ENCODE measurements at regions not wholly inside any gene's neighbourhood (a gene's known extent, or its start where the extent isn't known, plus 50 kb on each side); places are given as distances from the start of the nearest gene placed in this dataset.
A peak's percentile ranks its signal among the peaks of the same experiment; 100 is the strongest.

DNA sequence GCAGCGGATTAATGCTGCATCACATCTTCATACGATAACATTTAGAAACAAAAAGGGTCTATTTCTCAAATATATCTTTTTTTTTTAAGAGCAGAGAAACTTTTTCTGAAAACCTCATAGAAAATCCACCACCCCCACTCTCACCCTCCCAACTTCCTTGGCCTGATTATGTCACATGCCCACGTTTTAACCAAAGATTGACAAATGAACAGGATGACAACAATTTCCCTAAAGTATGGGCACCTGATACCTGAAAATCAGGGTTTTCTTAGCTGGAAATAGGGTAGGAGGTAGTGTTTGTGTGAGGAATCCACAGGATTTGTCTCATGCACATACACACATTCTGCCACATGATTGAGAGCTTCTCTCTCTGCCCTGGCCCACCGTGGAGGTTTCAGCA lies 74.7 kb upstream of the MDM1 start:
- Mint-ChIP-seq H3K9me3 (no peaks in the 10 kb centered on the region), H3K27ac (ENCODE audit: low read depth) (no peak overlapping the region), H3K4me1 (peaks cover 26% of the 10 kb centered on the region), H3K36me3 (ENCODE audit: insufficient read depth) (no peaks in the 10 kb centered on the region), H3K27me3 (no peaks in the 10 kb centered on the region), H3K4me3 (no peak overlapping the region)
- DNase-seq (ENCODE audit: low spot score in 2 of 2) (no peak), ATAC-seq (replicated peaks; ENCODE audit: extremely low read depth, poor library complexity, severe bottlenecking) (no peak)

DNA sequence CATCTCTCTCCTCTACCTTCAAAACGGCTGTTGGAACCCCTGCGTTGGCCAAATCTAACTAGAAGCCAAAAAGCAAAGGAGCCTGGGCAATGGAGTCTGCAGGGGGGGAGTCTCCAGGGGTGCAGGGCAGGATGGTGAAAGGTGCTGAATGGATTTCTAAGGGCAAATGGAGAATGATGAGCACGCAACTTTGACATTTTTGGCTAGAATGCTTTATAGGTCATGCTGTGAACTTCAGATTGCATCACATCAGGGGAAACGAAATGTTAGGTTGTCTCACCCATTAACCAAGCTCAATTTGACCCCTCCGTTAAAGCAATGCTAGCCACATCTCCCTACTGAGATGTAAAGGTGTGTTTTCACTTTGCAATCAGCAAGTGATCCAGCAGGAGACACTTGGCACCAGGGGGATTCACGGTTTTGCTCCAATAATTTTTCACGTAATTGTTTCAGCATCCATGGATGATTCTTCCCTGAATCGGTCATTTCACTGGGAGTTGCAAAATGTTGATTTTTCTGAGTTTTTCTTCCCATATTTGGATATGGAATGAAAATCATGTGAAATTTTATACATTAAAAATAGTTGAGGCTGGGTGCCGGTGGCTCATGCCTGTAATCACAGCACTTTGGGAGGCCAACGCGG lies 78.0 kb upstream of the MDM1 start:
- Mint-ChIP-seq H3K4me3 (no peak overlapping the region), H3K9me3 (no peaks in the 10 kb centered on the region), H3K27ac (ENCODE audit: low read depth) (no peak overlapping the region), H3K4me1 (peaks cover 14% of the 10 kb centered on the region), H3K36me3 (ENCODE audit: insufficient read depth) (no peaks in the 10 kb centered on the region), H3K27me3 (no peaks in the 10 kb centered on the region)
- ATAC-seq (replicated peaks; ENCODE audit: extremely low read depth, poor library complexity, severe bottlenecking) (no peak), DNase-seq (ENCODE audit: low spot score in 2 of 2) (no peak)

DNA sequence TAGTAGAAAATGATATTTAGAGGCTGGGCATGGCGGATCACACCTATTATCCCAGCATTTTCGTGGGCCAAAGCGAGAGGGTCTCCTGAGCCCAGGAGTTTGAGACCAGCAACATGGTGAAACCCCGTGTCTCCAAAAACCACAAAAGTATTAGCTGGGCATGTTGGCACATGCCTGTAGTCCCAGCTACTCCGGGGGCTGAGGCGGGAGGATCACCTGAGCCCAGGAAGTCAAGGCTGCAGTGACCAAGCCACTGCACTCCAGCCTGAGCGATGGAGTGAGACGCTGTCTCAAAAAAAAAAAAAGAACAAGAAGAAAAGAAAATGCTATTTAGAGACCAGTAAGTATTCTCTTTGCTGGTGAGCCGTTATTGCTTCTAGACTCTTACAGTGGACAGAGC lies 79.2 kb upstream of the MDM1 start:
- H3K9me3 Mint-ChIP-seq = no peaks in the 10 kb centered on the region
- no peak for DNase-seq (ENCODE audit: low spot score in 2 of 2)
- H3K27ac Mint-ChIP-seq (ENCODE audit: low read depth) = no peak overlapping the region
- H3K27me3 Mint-ChIP-seq = no peaks in the 10 kb centered on the region
- H3K4me3 Mint-ChIP-seq = no peak overlapping the region
- ATAC-seq (replicated peaks; ENCODE audit: extremely low read depth, poor library complexity, severe bottlenecking) = no peak
- no peaks in the 10 kb centered on the region for H3K36me3 Mint-ChIP-seq (ENCODE audit: insufficient read depth)
- peaks cover 9% of the 10 kb centered on the region for H3K4me1 Mint-ChIP-seq

DNA sequence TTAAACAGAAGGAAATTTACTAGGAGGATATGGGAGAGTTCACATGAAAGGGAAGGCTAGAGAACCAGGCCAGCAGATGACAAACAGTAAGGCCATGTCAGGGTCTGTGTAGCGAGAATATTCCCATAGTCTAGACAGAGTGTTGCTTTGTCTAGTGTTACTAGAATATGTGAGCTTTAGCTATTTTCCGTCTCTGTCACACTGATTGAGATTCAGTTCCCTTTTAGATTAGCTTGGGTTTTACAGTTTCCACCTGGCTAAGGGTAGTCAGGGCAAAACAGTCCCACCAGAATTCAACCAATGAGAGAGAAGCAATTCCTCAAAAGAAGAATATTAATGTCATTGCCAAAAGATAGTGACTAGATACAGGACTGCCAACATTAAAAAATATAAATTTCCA lies 82.8 kb upstream of the MDM1 start:
- Mint-ChIP-seq H3K27me3 (no peaks in the 10 kb centered on the region), H3K4me3 (no peak overlapping the region), H3K4me1 (peaks cover 26% of the 10 kb centered on the region), H3K9me3 (no peaks in the 10 kb centered on the region), H3K27ac (ENCODE audit: low read depth) (no peak overlapping the region), H3K36me3 (ENCODE audit: insufficient read depth) (no peaks in the 10 kb centered on the region)
- DNase-seq (ENCODE audit: low spot score in 2 of 2) (no peak), ATAC-seq (replicated peaks; ENCODE audit: extremely low read depth, poor library complexity, severe bottlenecking) (no peak)

DNA sequence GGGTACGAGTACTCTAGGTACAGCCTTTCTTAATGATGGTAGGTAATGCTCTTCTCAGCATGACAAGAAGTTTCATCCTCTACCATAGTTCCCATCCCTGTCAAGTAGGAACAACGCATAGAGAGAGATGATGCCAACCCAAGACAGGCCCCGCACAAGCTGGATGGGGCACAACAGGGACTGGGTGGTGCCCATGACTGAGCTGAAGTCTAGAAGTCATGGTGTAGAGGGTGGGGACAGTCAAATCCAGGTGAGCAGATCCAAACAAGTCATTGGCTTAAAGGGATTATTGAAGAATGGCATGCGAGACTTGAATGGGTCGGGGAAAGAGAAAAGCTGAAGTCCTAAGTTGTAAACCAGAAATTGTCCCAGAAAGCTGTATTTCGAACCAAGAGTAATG lies 84.2 kb upstream of the MDM1 start:
- Mint-ChIP-seq H3K4me1 (peaks cover 32% of the 10 kb centered on the region), H3K27me3 (no peaks in the 10 kb centered on the region), H3K36me3 (ENCODE audit: insufficient read depth) (no peaks in the 10 kb centered on the region), H3K27ac (ENCODE audit: low read depth) (no peak overlapping the region), H3K4me3 (no peak overlapping the region), H3K9me3 (no peaks in the 10 kb centered on the region)
- ATAC-seq (replicated peaks; ENCODE audit: extremely low read depth, poor library complexity, severe bottlenecking) (no peak), DNase-seq (ENCODE audit: low spot score in 2 of 2) (no peak)

DNA sequence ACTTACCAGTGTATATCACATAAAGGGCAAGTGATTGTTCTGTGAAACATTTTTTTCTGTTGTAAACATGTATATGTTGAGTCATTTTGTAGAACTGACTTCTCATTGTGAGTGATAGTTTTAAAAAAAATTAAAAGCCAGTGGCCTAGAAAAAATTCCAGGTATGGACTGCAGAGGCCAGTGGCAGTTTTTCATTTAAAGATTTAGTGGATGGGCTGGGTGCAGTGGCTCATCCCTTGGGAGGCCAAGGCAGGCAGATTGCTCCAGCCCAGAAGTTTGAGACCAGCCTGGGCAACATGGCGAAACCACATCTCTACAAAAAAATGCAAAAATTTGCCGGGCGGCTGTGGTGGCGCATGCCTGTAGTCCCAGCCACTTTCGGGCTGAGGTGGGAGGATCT lies 84.7 kb upstream of the MDM1 start:
- no peaks in the 10 kb centered on the region for H3K27me3 Mint-ChIP-seq
- H3K36me3 Mint-ChIP-seq (ENCODE audit: insufficient read depth) = no peaks in the 10 kb centered on the region
- ATAC-seq (replicated peaks; ENCODE audit: extremely low read depth, poor library complexity, severe bottlenecking) (no peak), DNase-seq (ENCODE audit: low spot score in 2 of 2) (no peak)
- no peaks in the 10 kb centered on the region for H3K9me3 Mint-ChIP-seq
- H3K4me3 Mint-ChIP-seq = no peak overlapping the region
- H3K4me1 Mint-ChIP-seq = peaks cover 33% of the 10 kb centered on the region
- H3K27ac Mint-ChIP-seq (ENCODE audit: low read depth) = peak overlapping the region; percentile 90

DNA sequence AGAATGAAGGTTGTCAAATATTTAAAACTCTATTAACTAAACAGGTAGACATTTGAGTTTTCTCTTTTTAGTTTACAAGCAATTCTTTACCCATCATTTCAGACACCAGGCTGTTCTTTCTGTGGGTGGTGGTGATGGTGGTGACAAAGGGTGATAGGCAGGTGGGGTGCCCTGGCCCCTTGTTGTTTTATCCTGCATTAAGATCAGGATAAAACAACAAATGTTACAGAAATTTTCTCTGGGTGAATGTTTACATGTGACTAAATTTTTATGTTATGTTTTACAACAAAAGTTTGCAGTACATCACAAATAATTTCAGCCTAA lies 85.9 kb upstream of the MDM1 start:
- Mint-ChIP-seq H3K27ac (ENCODE audit: low read depth) (peak overlapping the region; percentile 90), H3K36me3 (ENCODE audit: insufficient read depth) (peaks cover 2% of the 10 kb centered on the region), H3K27me3 (no peaks in the 10 kb centered on the region), H3K9me3 (peaks cover 2% of the 10 kb centered on the region), H3K4me3 (no peak overlapping the region), H3K4me1 (peaks cover 43% of the 10 kb centered on the region)
- ATAC-seq (replicated peaks; ENCODE audit: extremely low read depth, poor library complexity, severe bottlenecking) (no peak), DNase-seq (ENCODE audit: low spot score in 2 of 2) (no peak)

DNA sequence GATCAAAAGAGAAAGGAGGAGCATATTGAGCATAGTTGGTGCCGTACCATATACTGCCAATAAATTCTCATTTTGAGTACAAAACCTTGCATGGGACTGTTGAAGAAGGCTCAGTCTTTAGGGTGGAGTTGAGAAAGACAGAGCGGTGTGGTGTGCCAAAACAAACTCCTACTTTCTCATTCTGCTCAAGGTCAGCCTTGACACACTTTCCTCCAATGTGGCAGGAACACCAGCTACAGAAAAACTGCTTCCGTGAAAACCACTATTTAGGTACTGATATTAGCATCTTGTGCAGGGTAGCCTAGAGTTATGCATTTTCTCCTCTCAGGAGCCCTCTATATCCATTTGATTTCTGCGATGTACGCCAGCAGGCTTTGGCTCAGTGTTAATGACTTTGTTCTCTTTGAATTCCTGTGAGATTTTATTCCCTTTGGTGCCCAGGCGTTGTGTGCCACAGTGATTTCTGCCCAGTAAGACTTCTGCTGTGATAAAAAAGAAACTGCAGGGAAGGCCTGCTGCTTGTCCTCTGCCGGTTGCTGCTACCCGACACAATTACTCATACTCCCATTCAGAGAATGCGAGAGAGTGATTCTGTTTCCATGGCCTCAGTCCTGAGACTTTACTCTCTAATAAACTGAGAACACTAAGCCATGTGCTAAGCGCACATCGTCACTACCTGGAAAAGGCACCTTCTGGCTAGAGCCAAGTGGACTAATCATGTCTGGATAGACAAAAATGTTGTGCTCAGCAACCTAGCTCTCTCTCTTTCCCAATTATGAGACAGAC lies 88.3 kb upstream of the MDM1 start:
- peaks cover 49% of the 10 kb centered on the region for H3K4me1 Mint-ChIP-seq
- DNase-seq (ENCODE audit: low spot score in 2 of 2) (no peak), ATAC-seq (replicated peaks; ENCODE audit: extremely low read depth, poor library complexity, severe bottlenecking) (peak; percentile 32)
- peaks cover 6% of the 10 kb centered on the region for H3K9me3 Mint-ChIP-seq
- H3K27me3 Mint-ChIP-seq = no peaks in the 10 kb centered on the region
- H3K4me3 Mint-ChIP-seq = peak overlapping the region; percentile 49
- peak overlapping the region; percentile 64 for H3K27ac Mint-ChIP-seq (ENCODE audit: low read depth)
- H3K36me3 Mint-ChIP-seq (ENCODE audit: insufficient read depth) = peaks cover 4% of the 10 kb centered on the region

DNA sequence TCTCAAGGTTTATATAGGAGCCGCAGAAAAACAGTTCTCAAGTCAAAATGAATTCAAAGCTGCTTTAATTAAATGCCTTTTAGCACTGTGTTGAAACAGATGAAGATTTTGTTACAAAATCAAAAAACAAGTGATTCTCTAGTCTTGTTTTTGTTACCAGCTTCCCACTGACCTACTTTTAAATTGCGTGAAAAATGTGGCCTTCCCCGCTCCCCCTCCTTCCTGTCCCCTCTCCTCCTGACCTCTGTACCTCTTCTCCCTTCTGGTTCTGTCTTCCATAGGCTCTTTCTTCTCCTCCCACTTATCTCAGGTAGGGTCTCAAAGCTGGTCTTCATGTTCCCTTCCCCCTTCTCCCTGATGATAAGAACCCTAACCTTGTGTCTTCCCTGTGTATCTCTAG lies 90.0 kb upstream of the MDM1 start:
- DNase-seq (ENCODE audit: low spot score in 2 of 2) (no peak), ATAC-seq (replicated peaks; ENCODE audit: extremely low read depth, poor library complexity, severe bottlenecking) (no peak)
- H3K4me1 Mint-ChIP-seq = peaks cover 48% of the 10 kb centered on the region
- H3K36me3 Mint-ChIP-seq (ENCODE audit: insufficient read depth) = peaks cover 4% of the 10 kb centered on the region
- peaks cover 9% of the 10 kb centered on the region for H3K9me3 Mint-ChIP-seq
- peak overlapping the region; percentile 12 for H3K4me3 Mint-ChIP-seq
- peak overlapping the region; percentile 41 for H3K27ac Mint-ChIP-seq (ENCODE audit: low read depth)
- no peaks in the 10 kb centered on the region for H3K27me3 Mint-ChIP-seq

DNA sequence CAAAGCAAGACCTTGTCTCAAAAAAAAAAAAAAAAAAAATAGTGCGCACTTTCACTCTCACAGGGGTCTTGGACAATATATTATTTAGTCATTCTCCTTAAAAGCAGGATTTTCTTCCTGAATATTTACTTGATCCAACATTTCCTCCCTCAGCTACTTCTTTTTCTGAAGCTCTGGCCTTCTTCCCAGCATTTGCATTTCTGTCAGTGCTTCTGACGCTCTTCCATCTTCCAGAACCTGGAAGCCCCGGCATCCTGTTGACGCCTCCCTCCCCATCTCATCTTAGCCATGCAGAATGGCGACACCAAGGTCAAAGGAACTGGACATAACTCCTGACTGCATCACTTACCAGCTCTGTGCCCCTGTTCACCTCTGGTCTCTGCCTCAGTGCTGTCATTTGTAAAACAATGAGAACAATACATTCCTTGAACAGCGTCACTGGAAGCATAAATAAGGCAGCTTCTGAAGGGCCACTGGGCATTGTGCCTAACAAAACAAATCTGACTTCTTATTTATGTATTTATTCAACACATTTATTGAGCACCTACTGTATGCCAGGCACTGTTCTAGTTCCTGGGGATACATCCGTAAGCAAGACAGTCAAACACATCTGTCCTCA lies 90.9 kb upstream of the MDM1 start:
- no peak for ATAC-seq (replicated peaks; ENCODE audit: extremely low read depth, poor library complexity, severe bottlenecking)
- Mint-ChIP-seq H3K27me3 (no peaks in the 10 kb centered on the region), H3K36me3 (ENCODE audit: insufficient read depth) (peaks cover 4% of the 10 kb centered on the region), H3K27ac (ENCODE audit: low read depth) (peak overlapping the region; percentile 41), H3K9me3 (peaks cover 9% of the 10 kb centered on the region), H3K4me1 (peaks cover 39% of the 10 kb centered on the region), H3K4me3 (no peak overlapping the region)
- DNase-seq (ENCODE audit: low spot score in 2 of 2) = no peak

DNA sequence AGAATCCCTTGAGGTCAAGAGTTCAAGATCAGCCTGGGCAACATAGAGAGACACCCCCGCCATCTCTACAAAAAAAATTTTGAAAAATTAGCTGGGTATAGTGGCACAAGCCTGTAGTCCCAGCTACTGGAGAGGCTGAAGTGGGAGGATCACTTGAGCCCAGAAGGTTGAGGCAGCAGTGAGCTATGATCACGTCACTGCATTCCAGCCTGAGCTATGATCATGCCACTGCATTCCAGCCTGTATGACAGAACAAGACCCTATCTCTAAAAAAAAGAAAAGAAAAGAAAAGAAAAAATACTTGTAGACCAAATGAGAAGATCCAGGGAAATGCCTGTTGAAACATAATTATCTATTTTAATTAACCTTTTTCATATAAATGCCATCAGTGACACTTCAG lies 93.8 kb upstream of the MDM1 start:
- Mint-ChIP-seq H3K9me3 (peaks cover 9% of the 10 kb centered on the region), H3K27me3 (no peaks in the 10 kb centered on the region), H3K4me1 (peaks cover 21% of the 10 kb centered on the region), H3K4me3 (no peak overlapping the region), H3K36me3 (ENCODE audit: insufficient read depth) (peaks cover 4% of the 10 kb centered on the region), H3K27ac (ENCODE audit: low read depth) (no peak overlapping the region)
- ATAC-seq (replicated peaks; ENCODE audit: extremely low read depth, poor library complexity, severe bottlenecking) (no peak), DNase-seq (ENCODE audit: low spot score in 2 of 2) (no peak)

DNA sequence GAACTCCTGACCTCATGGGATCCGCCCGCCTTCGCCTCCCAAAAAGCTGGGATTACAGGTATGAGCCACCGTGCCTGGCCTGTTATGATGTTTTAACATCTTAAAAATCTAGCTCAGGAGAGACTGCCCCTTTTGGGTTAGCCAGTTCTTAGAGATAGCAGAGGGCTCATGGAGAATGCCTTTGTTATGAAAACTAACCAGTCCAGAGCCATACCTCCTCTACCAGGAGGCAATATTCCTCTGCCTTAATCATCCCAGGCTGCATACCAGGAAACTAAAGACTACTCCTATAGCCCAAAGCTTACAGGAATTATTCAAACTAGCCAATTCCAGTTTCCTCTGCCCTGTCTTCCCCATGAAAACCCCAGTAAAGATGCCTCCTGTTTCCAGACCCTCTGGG lies 96.0 kb upstream of the MDM1 start:
- H3K36me3 Mint-ChIP-seq (ENCODE audit: insufficient read depth) = peaks cover 4% of the 10 kb centered on the region
- peaks cover 11% of the 10 kb centered on the region for H3K4me1 Mint-ChIP-seq
- DNase-seq (ENCODE audit: low spot score in 2 of 2) (no peak), ATAC-seq (replicated peaks; ENCODE audit: extremely low read depth, poor library complexity, severe bottlenecking) (no peak)
- H3K27me3 Mint-ChIP-seq = no peaks in the 10 kb centered on the region
- no peak overlapping the region for H3K4me3 Mint-ChIP-seq
- peaks cover 6% of the 10 kb centered on the region for H3K9me3 Mint-ChIP-seq
- H3K27ac Mint-ChIP-seq (ENCODE audit: low read depth) = no peak overlapping the region
